H1 (cell line): ENCODE measurements at regions not wholly inside any gene's neighbourhood (a gene's known extent, or its start where the extent isn't known, plus 50 kb on each side); places are given as distances from the start of the nearest gene placed in this dataset.

ENCODE experiments used
- CTCF ChIA-PET: fragments of 300-600 bp; sonication (Branson Sonifier 250); formaldehyde crosslinking; loops from one replicate; lab custom pipeline; 2021; ENCODE audit not compliant: partially characterized antibody; lab: Charles Lee
- POLR2A ChIA-PET: fragments of 300-600 bp; sonication (Branson Sonifier 250); formaldehyde crosslinking; loops from one replicate; lab custom pipeline; 2021; ENCODE audit warnings: inconsistent platforms; ENCODE audit not compliant: partially characterized antibody; lab: Charles Lee
- DNase-seq, 2 experiments: peaks; one replicate each; pipeline versions ENCODE4 v3.0.0 to v3.0.0-alpha.2; 2010 to 2022; ENCODE audit warnings: low spot score in 2 of 2, low read depth in 1 of 2, mixed read lengths in 1 of 2
- FAIRE-seq: peaks from 2 replicates; lab custom pipeline; 2011; peaks lifted over from hg19 to GRCh38; lab: Jason Lieb, UNC
- H2AFZ ChIP-seq: 2 replicates; pipeline ENCODE4 v1.8.1; 2012; ENCODE audit warnings: low read length, inconsistent platforms
- H2AK5ac ChIP-seq: 2 replicates; pipeline ENCODE4 v1.6.1; 2013; ENCODE audit warnings: low read depth, low read length
- H2BK120ac ChIP-seq: replicated peaks from 2 replicates; pipeline ENCODE3; 2013; ENCODE audit warnings: low read depth, low read length, inconsistent platforms
- H2BK12ac ChIP-seq: 2 replicates; pipeline ENCODE4 v1.6.1; 2013; ENCODE audit warnings: low read depth, low read length
- H2BK15ac ChIP-seq: 2 replicates; pipeline ENCODE4 v1.6.1; 2013; ENCODE audit warnings: low read length
- H2BK20ac ChIP-seq: 2 replicates; pipeline ENCODE4 v1.6.1; 2013; ENCODE audit warnings: low read length
- H2BK5ac ChIP-seq: 2 replicates; pipeline ENCODE4 v1.6.1; 2013; ENCODE audit warnings: low read depth, low read length
- H3K14ac ChIP-seq: 2 replicates; pipeline ENCODE4 v1.6.1; 2013; ENCODE audit warnings: inconsistent platforms; ENCODE audit not compliant: insufficient read length
- H3K18ac ChIP-seq: 2 replicates; pipeline ENCODE4 v1.6.1; 2013; ENCODE audit warnings: low read length; ENCODE audit errors: extremely low read depth
- H3K23ac ChIP-seq: 2 replicates; pipeline ENCODE4 v1.6.1; 2013; ENCODE audit warnings: inconsistent platforms; ENCODE audit not compliant: insufficient read length
- H3K23me2 ChIP-seq: 2 replicates; pipeline ENCODE4 v1.6.1; 2013; ENCODE audit warnings: low read depth, low read length
- H3K27ac ChIP-seq: 2 replicates; pipeline ENCODE4 v1.6.1; 2011; ENCODE audit warnings: low read depth, low read length, inconsistent platforms
- H3K27me3 ChIP-seq, 4 experiments: replicated peaks in 1 of 4; 1 replicate in 1 of 4; 2 replicates in 3 of 4; pipeline versions ENCODE4 v1.6.1 to v1.8.1; 2011 to 2013; ENCODE audit warnings: low read length in 3 of 4, mild to moderate bottlenecking in 3 of 4, inconsistent platforms in 2 of 4, mixed read lengths in 2 of 4, moderate library complexity in 1 of 4; ENCODE audit not compliant: control insufficient read depth in 3 of 4, insufficient read depth in 3 of 4; ENCODE audit errors: extremely low read depth in 1 of 4
- H3K36me3 ChIP-seq, 4 experiments: 2 replicates each; pipeline versions ENCODE4 v1.6.1 to v1.8.1; 2011 to 2013; ENCODE audit warnings: mild to moderate bottlenecking in 4 of 4, low read length in 3 of 4, moderate library complexity in 2 of 4, control low read depth in 1 of 4, inconsistent platforms in 1 of 4; ENCODE audit not compliant: insufficient read depth in 4 of 4, control insufficient read depth in 2 of 4
- H3K4ac ChIP-seq: replicated peaks from 2 replicates; pipeline ENCODE3; 2013; ENCODE audit warnings: low read length, low read depth, mixed read lengths, inconsistent platforms; ENCODE audit not compliant: insufficient read length
- H3K4me1 ChIP-seq, 4 experiments: replicated peaks in 1 of 4; 1 replicate in 1 of 4; 2 replicates in 3 of 4; pipeline versions ENCODE4 v1.6.1 to v1.8.1; 2011 to 2013; ENCODE audit warnings: low read length in 3 of 4, inconsistent platforms in 2 of 4, mixed read lengths in 1 of 4; ENCODE audit not compliant: insufficient read depth in 4 of 4, control insufficient read depth in 3 of 4
- H3K4me2 ChIP-seq, 2 experiments: 2 replicates each; pipeline versions ENCODE4 v1.6.1 to v1.8.1; 2011 to 2013; ENCODE audit warnings: low read depth in 2 of 2, low read length in 2 of 2, control low read depth in 1 of 2, inconsistent platforms in 1 of 2, mild to moderate bottlenecking in 1 of 2; ENCODE audit not compliant: insufficient read depth in 1 of 2
- H3K4me3 ChIP-seq, 4 experiments: fragments of 200-600, 300-600 bp in 1 of 4; sonication (generic), shearing (Covaris generic), sonication (Bioruptor Twin) in 1 of 4; 2 replicates each; pipeline versions ENCODE4 v1.5.1 to v1.8.1; 2011 to 2016; ENCODE audit warnings: low read length in 4 of 4, low read depth in 3 of 4, control low read depth in 2 of 4, inconsistent platforms in 2 of 4, mild to moderate bottlenecking in 2 of 4, mixed read lengths in 1 of 4, moderate library complexity in 1 of 4; ENCODE audit not compliant: insufficient read depth in 2 of 4; ENCODE audit errors: extremely low read depth in 1 of 4
- H3K56ac ChIP-seq: replicated peaks from 2 replicates; pipeline ENCODE3; 2013; ENCODE audit warnings: low read depth, mild to moderate bottlenecking, mixed read lengths, low read length, inconsistent platforms; ENCODE audit not compliant: insufficient read length
- H3K79me1 ChIP-seq: 2 replicates; pipeline ENCODE4 v1.6.1; 2013; ENCODE audit warnings: low read depth, low read length, control low read depth
- H3K79me2 ChIP-seq, 2 experiments: 2 replicates each; pipeline versions ENCODE4 v1.6.1 to v1.8.1; 2012 to 2013; ENCODE audit warnings: low read length in 2 of 2, mild to moderate bottlenecking in 2 of 2, inconsistent platforms in 1 of 2; ENCODE audit not compliant: insufficient read depth in 2 of 2, control insufficient read depth in 1 of 2
- H3K9ac ChIP-seq, 4 experiments: replicated peaks in 1 of 4; 1 replicate in 1 of 4; 2 replicates in 3 of 4; pipeline versions ENCODE4 v1.6.1 to v1.8.1; 2011 to 2013; ENCODE audit warnings: low read depth in 3 of 4, low read length in 3 of 4, control low read depth in 2 of 4, mild to moderate bottlenecking in 2 of 4, moderate library complexity in 2 of 4, inconsistent platforms in 1 of 4; ENCODE audit errors: extremely low read depth in 1 of 4
- H3K9me3 ChIP-seq, 2 experiments: 2 replicates each; pipeline versions ENCODE4 v1.6.1 to v1.8.1; 2012 to 2013; ENCODE audit warnings: mild to moderate bottlenecking in 2 of 2, moderate library complexity in 2 of 2, control low read depth in 1 of 2, inconsistent platforms in 1 of 2, low read depth in 1 of 2, low read length in 1 of 2, mixed read lengths in 1 of 2; ENCODE audit not compliant: insufficient read depth in 2 of 2
- H4K20me1 ChIP-seq, 2 experiments: replicated peaks in 1 of 2; 2 replicates each; pipeline versions ENCODE3 to v1.8.1; 2011 to 2013; ENCODE audit warnings: inconsistent platforms in 2 of 2, low read length in 2 of 2, mild to moderate bottlenecking in 1 of 2; ENCODE audit not compliant: insufficient read depth in 2 of 2, control insufficient read depth in 1 of 2
- H4K5ac ChIP-seq: 2 replicates; pipeline ENCODE4 v1.6.1; 2013; ENCODE audit warnings: low read length, low read depth, mixed read lengths, inconsistent platforms; ENCODE audit not compliant: insufficient read length
- H4K8ac ChIP-seq: 2 replicates; pipeline ENCODE4 v1.8.0; 2013; ENCODE audit warnings: mild to moderate bottlenecking, moderate library complexity, low read length, inconsistent platforms; ENCODE audit not compliant: insufficient read depth; ENCODE audit errors: extremely low read depth
- H4K91ac ChIP-seq: replicated peaks from 2 replicates; pipeline ENCODE3; 2013; ENCODE audit warnings: low read length, mixed read lengths, inconsistent platforms; ENCODE audit not compliant: insufficient read length
- BRCA1 ChIP-seq: IDR thresholded peaks from 2 replicates; pipeline ENCODE4 v1.6.1; 2012; ENCODE audit warnings: low read depth, low read length, improper control_type of control experiment
- EP300 ChIP-seq, 2 experiments: IDR thresholded peaks; 1 replicate in 1 of 2; 2 replicates in 1 of 2; pipeline ENCODE4 v1.6.1; 2011 to 2012; ENCODE audit warnings: low read depth in 2 of 2, low read length in 2 of 2, mild to moderate bottlenecking in 2 of 2, borderline replicate concordance in 1 of 2, inconsistent platforms in 1 of 2, moderate library complexity in 1 of 2
- HDAC2 ChIP-seq, 2 experiments: fragments of 300-600 bp in 1 of 2; sonication (generic) in 1 of 2; IDR thresholded peaks; 2 replicates each; pipeline ENCODE4 v1.6.1; 2011 to 2012; ENCODE audit warnings: low read depth in 2 of 2, low read length in 2 of 2, mild to moderate bottlenecking in 2 of 2, moderate library complexity in 2 of 2, borderline replicate concordance in 1 of 2, inconsistent platforms in 1 of 2
- JUN ChIP-seq: IDR thresholded peaks from 2 replicates; pipeline ENCODE4 v1.6.1; 2011; ENCODE audit warnings: low read depth, mild to moderate bottlenecking, improper control_type of control experiment, low read length
- NRF1 ChIP-seq: IDR thresholded peaks from 2 replicates; pipeline ENCODE4 v1.6.1; 2011; ENCODE audit warnings: mild to moderate bottlenecking, low read depth, low read length, improper control_type of control experiment
- POLR2A ChIP-seq, 2 experiments: IDR thresholded peaks; 1 replicate in 1 of 2; 2 replicates in 1 of 2; pipeline ENCODE4 v1.6.1; 2011; ENCODE audit warnings: low read depth in 2 of 2, low read length in 2 of 2, mild to moderate bottlenecking in 2 of 2; ENCODE audit errors: control extremely low read depth in 1 of 2
- SP2 ChIP-seq: IDR thresholded peaks from 2 replicates; pipeline ENCODE4 v1.6.1; 2012; ENCODE audit warnings: mild to moderate bottlenecking, low read length, inconsistent platforms
- WGBS, 2 experiments: shearing (Covaris generic) in 1 of 2; methylation state at CpG; one replicate each; pipeline versions ENCODE4 v1.1.6 to v1.1.7; 2013 to 2015; ENCODE audit warnings: low lambda C conversion rate in 2 of 2, mixed read lengths in 2 of 2, inconsistent platforms in 1 of 2, low coverage in 1 of 2, missing lambda C conversion rate in 1 of 2; ENCODE audit not compliant: insufficient replicate concordance in 2 of 2, insufficient coverage in 1 of 2, insufficient read length in 1 of 2; ENCODE audit errors: extremely low coverage in 1 of 2, missing lambda C conversion rate in 1 of 2; 5-methylcytosine and 5-hydroxymethylcytosine counted together

DNA sequence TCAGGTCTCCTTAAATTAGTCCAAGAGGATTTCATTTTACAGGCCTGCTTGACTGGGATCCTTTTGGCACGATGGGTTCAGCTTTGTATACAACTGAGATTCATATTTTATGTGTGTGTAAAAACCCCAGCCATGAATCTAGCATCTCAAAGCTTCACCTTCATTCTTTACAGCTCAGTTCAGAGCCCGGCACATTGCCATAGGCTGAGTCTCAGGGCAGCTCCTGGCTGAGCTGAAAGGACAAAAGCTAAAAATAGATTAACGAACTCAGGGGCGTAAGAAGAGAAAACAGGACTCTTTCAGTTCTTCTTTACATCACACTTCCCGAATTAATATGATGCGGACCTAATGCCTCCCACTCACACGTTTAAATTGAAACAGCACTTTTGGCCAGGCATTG, 262.8 kb upstream of the PBX1 start:
- Histone ChIP-seq H2AFZ (no peak overlapping the region), H4K8ac (no peak overlapping the region), H3K4me1 (peaks cover 0 to 3% (median 0%) of the 10 kb centered on the region in 4 experiments; a peak in 1 of 7 replicates), H3K9me3 (no peaks in the 10 kb centered on the region), H3K56ac (no peak overlapping the region), H3K4me2 (no peak overlapping the region), H2BK20ac (no peak overlapping the region), H3K27ac (no peak overlapping the region), H3K23ac (no peak overlapping the region), H4K91ac (no peak overlapping the region), H3K14ac (no peak overlapping the region), H3K79me1 (no peaks in the 10 kb centered on the region), H3K9ac (no peak overlapping the region), H3K23me2 (no peaks in the 10 kb centered on the region), H4K20me1 (no peaks in the 10 kb centered on the region), H3K4me3 (no peak overlapping the region), H2BK120ac (no peak overlapping the region), H3K79me2 (no peaks in the 10 kb centered on the region), H3K27me3 (peaks cover 16 to 43% (median 22%) of the 10 kb centered on the region in 4 experiments), H3K4ac (no peak overlapping the region), H3K18ac (no peak overlapping the region), H3K36me3 (no peaks in the 10 kb centered on the region), H2BK5ac (no peak overlapping the region), H2BK15ac (no peak overlapping the region), H2AK5ac (no peak overlapping the region), H2BK12ac (no peak overlapping the region), H4K5ac (no peak overlapping the region)
- DNase-seq (no peak), FAIRE-seq (no peak)
- ChIA-PET POLR2A (no interaction called here), CTCF (interaction anchor here (0.7 to 1.0 kb wide), 2 partner anchors 9 to 70 kb away, joined by 3 read pairs; no protein-coding TSS in a partner anchor)
- TF ChIP-seq JUN, result no peak
- no peak for TF ChIP-seq POLR2A (IDR thresholded peaks at IDR 0.05; ENCODE audit: control extremely low read depth in 1 of 2, low read depth in 2 of 2, low read length in 2 of 2)
- TF ChIP-seq SP2, result no peak
- TF ChIP-seq EP300 (IDR thresholded peaks at IDR 0.05; ENCODE audit: borderline replicate concordance in 1 of 2, low read depth in 2 of 2, low read length in 2 of 2), result no peak
- no peak for TF ChIP-seq NRF1
- no peak for TF ChIP-seq HDAC2 (IDR thresholded peaks at IDR 0.05; ENCODE audit: borderline replicate concordance in 1 of 2, low read depth in 2 of 2, low read length in 2 of 2)
- no peak for TF ChIP-seq BRCA1
- 90% methylated on average over 7 of the region's 7 CpGs; no CpG with 5 or more reads in 1 of the 2 experiments for WGBS, 2 experiments
